BE2C (cell line): ENCODE measurements at regions not wholly inside any gene's neighbourhood (a gene's known extent, or its start where the extent isn't known, plus 50 kb on each side); places are given as distances from the start of the nearest gene placed in this dataset.

ENCODE experiments used
- DNase-seq: peaks from one replicate; pipeline ENCODE4 v3.0.0-alpha.2; 2020
- H3K27me3 ChIP-seq: fragments of 250-450 bp; sonication (Bioruptor Pico); 2 replicates; pipeline ENCODE4 v1.5.1; 2020; ENCODE audit warnings: mild to moderate bottlenecking
- H3K36me3 ChIP-seq: fragments of 250-450 bp; sonication (Bioruptor Pico); 2 replicates; pipeline ENCODE4 v1.5.1; 2020; ENCODE audit warnings: mild to moderate bottlenecking
- H3K4me1 ChIP-seq: fragments of 250-450 bp; sonication (Bioruptor Pico); 2 replicates; pipeline ENCODE4 v1.5.1; 2020
- H3K4me3 ChIP-seq: 2 replicates; pipeline ENCODE4 v1.5.1; 2011; ENCODE audit warnings: low read depth, low read length
- H3K9me3 ChIP-seq: fragments of 250-450 bp; sonication (Bioruptor Pico); 2 replicates; pipeline ENCODE4 v1.5.1; 2020
- TF ChIP-seq, protein P1 (sequence below): IDR thresholded peaks from 2 replicates; pipeline ENCODE4 v1.5.1; 2012; ENCODE audit warnings: mild to moderate bottlenecking, low read depth, low read length

DNA sequence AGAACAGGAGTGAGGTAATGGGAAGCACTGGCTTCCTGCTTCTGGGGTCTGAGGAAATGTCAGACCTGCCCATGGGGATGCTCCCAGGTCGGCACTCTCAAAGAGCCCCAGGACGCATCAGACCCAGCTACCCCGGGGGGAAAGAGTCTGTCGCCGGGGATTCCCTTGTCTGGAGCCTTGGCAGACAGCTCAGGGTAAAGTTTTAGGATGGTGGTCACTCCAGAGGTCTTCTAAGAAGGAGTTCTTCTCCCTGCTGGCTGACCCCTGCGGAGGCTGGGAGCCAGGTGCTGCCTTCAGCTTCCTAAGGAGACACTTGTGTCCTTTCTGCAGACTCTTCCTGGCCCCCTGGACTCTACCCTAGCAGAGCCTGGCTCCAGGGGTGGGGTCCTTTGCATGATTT, 61.9 kb upstream of the PSEN2 start:
- H3K36me3 ChIP-seq = no peaks in the 10 kb centered on the region
- TF ChIP-seq, protein P1, sequence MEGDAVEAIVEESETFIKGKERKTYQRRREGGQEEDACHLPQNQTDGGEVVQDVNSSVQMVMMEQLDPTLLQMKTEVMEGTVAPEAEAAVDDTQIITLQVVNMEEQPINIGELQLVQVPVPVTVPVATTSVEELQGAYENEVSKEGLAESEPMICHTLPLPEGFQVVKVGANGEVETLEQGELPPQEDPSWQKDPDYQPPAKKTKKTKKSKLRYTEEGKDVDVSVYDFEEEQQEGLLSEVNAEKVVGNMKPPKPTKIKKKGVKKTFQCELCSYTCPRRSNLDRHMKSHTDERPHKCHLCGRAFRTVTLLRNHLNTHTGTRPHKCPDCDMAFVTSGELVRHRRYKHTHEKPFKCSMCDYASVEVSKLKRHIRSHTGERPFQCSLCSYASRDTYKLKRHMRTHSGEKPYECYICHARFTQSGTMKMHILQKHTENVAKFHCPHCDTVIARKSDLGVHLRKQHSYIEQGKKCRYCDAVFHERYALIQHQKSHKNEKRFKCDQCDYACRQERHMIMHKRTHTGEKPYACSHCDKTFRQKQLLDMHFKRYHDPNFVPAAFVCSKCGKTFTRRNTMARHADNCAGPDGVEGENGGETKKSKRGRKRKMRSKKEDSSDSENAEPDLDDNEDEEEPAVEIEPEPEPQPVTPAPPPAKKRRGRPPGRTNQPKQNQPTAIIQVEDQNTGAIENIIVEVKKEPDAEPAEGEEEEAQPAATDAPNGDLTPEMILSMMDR = no peak
- peaks cover 8% of the 10 kb centered on the region; the same call in 1 of the 2 replicates for H3K4me1 ChIP-seq
- no peaks in the 10 kb centered on the region for H3K27me3 ChIP-seq
- DNase-seq = no peak
- no peaks in the 10 kb centered on the region for H3K9me3 ChIP-seq
- no peak overlapping the region for H3K4me3 ChIP-seq

DNA sequence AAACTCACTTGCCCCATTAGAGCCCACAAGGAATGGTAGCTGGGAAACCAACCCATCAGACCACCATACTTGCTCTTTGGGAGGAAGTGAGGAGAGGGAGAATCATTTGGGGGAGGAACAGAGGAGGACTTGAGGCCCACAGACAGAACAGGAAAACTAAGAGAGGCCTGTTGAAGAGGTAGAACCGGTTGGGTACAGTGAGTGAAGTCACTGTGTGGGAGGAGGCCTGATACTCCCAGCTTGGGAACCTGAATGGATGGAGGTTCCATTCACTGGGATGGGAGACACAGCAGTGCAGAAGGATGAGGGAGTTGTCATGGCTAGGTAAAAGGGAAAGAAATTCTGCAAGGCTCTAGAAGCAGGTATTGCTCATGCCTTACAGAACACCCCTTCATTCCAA, 63.4 kb upstream of the PSEN2 start:
- Histone ChIP-seq H3K27me3 (no peaks in the 10 kb centered on the region), H3K36me3 (no peaks in the 10 kb centered on the region), H3K9me3 (no peaks in the 10 kb centered on the region), H3K4me1 (peaks cover 8% of the 10 kb centered on the region; the same call in 1 of the 2 replicates), H3K4me3 (no peak overlapping the region)
- TF ChIP-seq, protein P1 = no peak
- DNase-seq = no peak

DNA sequence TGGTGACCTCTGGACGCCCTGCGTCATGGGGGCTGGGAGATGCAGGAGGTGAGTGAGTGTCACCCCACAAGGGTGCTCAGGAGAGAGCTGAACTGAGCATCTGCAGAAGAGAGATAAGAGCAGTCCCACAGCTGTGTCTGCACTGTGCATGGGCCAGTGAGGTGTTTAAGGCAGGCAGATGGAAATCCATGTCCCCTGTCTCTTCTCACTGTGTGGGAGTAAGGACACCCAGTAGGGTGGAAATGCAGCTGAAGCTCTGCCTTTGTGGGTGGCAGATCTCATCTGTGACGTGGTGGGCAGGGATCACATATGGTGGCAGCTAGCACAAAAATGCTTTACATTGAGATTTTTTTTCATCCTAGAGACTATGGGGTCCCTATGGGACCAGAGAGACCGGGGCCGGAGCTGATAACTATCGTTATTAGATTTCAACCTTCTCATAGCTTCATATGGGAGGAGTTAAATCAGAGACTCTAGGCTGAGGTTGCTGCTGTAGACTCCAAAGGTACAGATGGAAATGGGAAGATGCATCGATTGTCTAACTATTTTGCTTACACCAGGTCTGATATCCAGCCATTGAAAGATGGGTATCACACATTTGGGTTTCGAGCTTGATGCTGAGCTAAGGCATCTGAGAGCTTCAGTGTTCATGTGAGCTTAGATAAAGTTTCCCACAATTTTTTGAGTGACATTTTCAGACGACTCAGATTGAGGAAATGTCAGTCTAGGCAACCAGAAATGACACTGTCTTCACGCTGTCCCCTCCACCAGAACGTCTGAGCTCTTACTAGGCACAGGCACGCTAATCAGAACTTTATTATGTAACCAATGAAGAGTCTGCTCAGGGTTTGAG, 65.3 kb upstream of the PSEN2 start:
- H3K4me1 ChIP-seq = peaks cover 8% of the 10 kb centered on the region; the same call in 1 of the 2 replicates
- no peaks in the 10 kb centered on the region for H3K27me3 ChIP-seq
- DNase-seq = peak; percentile 30
- no peaks in the 10 kb centered on the region for H3K9me3 ChIP-seq
- H3K36me3 ChIP-seq = no peaks in the 10 kb centered on the region
- no peak overlapping the region for H3K4me3 ChIP-seq
- TF ChIP-seq, protein P1 = no peak

DNA sequence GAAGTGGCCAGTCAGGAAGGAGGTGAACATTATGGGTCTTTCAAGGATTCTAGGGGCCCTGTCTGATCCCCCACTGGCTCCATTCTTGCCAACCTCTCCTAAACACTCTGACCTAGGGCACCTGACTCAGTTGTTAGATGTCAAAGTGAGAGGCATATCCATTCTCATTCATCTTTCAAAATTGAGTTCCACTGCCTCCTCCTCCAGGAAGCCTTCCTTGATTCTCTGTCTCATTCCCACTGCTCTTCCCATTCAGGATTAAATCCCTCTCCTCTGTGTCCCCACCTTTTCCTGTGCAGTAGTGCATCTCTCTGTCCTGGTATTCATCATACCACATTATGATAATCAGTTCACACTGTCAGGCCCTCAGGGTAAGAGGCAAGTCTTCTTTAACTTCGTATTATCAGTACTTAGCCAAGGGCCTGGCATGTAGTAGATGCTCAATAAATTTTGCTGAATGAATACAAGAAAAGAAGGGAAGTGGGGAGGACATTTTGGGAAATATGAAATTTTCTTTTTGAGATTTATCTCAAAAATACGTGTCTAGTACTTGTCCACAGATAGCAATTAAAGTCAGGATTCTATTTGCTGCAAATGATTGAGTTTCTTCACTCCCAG, 61.8 kb upstream of the ITPKB start:
- no peak for DNase-seq
- H3K27me3 ChIP-seq = no peaks in the 10 kb centered on the region
- no peak overlapping the region for H3K4me3 ChIP-seq
- peaks cover 8% of the 10 kb centered on the region; the same call in 1 of the 2 replicates for H3K4me1 ChIP-seq
- H3K9me3 ChIP-seq = no peaks in the 10 kb centered on the region
- TF ChIP-seq, protein P1 = no peak
- H3K36me3 ChIP-seq = no peaks in the 10 kb centered on the region

DNA sequence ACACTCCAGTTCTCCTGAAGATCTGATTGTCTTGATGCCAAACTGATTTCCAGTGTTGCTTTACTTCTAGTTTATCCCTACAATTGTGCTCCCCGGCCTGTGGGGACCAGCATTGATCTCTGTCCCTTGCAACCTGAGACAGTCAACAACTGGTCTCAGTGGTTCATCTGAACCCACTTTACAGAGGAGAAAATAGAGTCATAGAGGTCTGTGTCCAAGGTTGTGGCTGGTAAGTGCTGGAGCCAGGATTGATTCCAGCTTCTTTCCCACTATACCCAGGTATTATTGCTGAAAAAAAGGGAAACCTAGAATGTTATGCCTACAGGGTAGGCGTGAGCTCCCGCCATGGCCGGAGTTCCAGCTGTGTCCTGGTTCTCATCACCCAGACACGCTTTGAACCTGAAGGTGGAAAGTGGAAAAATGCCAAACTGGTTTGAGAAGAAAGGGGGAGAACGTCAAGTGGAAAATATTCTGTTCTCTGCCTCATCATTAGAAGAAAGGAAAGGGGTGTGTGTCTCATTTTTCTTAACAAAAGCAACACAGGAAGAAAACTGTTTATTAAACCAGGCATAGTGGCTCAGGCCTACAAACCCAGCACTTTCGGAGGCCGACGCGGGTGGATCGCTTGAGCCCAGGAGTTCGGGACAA, 60.7 kb upstream of the ITPKB start:
- TF ChIP-seq, protein P1 = no peak
- Histone ChIP-seq H3K4me1 (0 out of 2 replicates have a peak, but pooled peaks cover 1% of the 10 kb centered on the region), H3K36me3 (no peaks in the 10 kb centered on the region), H3K27me3 (no peaks in the 10 kb centered on the region), H3K4me3 (no peak overlapping the region), H3K9me3 (no peaks in the 10 kb centered on the region)
- DNase-seq = no peak
